ENCODE measurements at regions not wholly inside any gene's neighbourhood (a gene's known extent, or its start where the extent isn't known, plus 50 kb on each side); places are given as distances from the start of the nearest gene placed in this dataset.

DNA sequence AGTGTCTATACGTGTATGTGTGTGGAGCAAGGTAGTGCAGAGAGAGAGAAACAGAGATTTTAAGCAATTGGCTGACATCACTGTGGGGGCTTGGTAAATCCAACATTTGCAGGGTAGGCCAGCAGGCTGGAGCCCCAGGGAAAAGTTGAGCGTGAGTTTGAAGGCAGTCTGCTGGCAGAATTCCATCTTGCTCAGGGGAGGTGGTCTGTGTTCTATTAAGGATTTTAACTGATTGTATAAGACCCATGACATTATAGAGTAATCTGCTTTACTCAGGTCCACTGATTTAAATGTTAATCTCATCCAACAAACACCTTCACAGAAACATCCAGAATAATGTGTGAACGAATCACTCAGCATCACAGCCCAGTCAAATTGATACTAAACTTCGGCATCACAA is 912.9 kb downstream of the GRM8 start:
- no peak for TF ChIP-seq EZH2phosphoT487 (IDR thresholded peaks at IDR 0.05; ENCODE audit: insufficient read depth, low read depth)
- TF ChIP-seq EZH2 (IDR thresholded peaks at IDR 0.05; ENCODE audit: insufficient read depth, poor library complexity, severe bottlenecking): no peak
